ENCODE measurements at regions not wholly inside any gene's neighbourhood (a gene's known extent, or its start where the extent isn't known, plus 50 kb on each side); places are given as distances from the start of the nearest gene placed in this dataset.

- H3K27me3 Mint-ChIP-seq = no peaks in the 10 kb centered on the region
- no peak overlapping the region for H3K4me3 Mint-ChIP-seq
- no peak overlapping the region for H3K27ac Mint-ChIP-seq
- H3K9me3 Mint-ChIP-seq = peaks cover 14% of the 10 kb centered on the region
- ATAC-seq (no peak), DNase-seq (ENCODE audit: low spot score) (no peak)
- no peaks in the 10 kb centered on the region for H3K36me3 Mint-ChIP-seq
- no peaks in the 10 kb centered on the region for H3K4me1 Mint-ChIP-seq (ENCODE audit: low read depth in 2 of 2)
Measured at GRCh38 chr7:85516675-85517074, 329.8 kb upstream of the SEMA3D start.

GRCh38 chr7:85512790-85513189 lies 325.9 kb upstream of the SEMA3D start:
- H3K27me3 Mint-ChIP-seq = no peaks in the 10 kb centered on the region
- no peaks in the 10 kb centered on the region for H3K36me3 Mint-ChIP-seq
- no peak for ATAC-seq
- no peak overlapping the region for H3K4me3 Mint-ChIP-seq
- peaks cover 19% of the 10 kb centered on the region for H3K9me3 Mint-ChIP-seq
- H3K4me1 Mint-ChIP-seq (ENCODE audit: low read depth in 2 of 2) = no peaks in the 10 kb centered on the region
- H3K27ac Mint-ChIP-seq = no peak overlapping the region
- no peak for DNase-seq (ENCODE audit: low spot score)

GRCh38 chr7:85510287-85510686 lies 323.4 kb upstream of the SEMA3D start:
- no peaks in the 10 kb centered on the region for H3K36me3 Mint-ChIP-seq
- H3K9me3 Mint-ChIP-seq = peaks cover 12% of the 10 kb centered on the region
- no peak for DNase-seq (ENCODE audit: low spot score)
- H3K4me1 Mint-ChIP-seq (ENCODE audit: low read depth in 2 of 2) = no peaks in the 10 kb centered on the region
- H3K4me3 Mint-ChIP-seq = no peak overlapping the region
- no peak for ATAC-seq
- no peak overlapping the region for H3K27ac Mint-ChIP-seq
- no peaks in the 10 kb centered on the region for H3K27me3 Mint-ChIP-seq

- H3K4me3 Mint-ChIP-seq = no peak overlapping the region
- H3K27me3 Mint-ChIP-seq = no peaks in the 10 kb centered on the region
- no peak for DNase-seq (ENCODE audit: low spot score)
- ATAC-seq = no peak
- H3K27ac Mint-ChIP-seq = no peak overlapping the region
- no peaks in the 10 kb centered on the region for H3K36me3 Mint-ChIP-seq
- H3K4me1 Mint-ChIP-seq (ENCODE audit: low read depth in 2 of 2) = no peaks in the 10 kb centered on the region
- H3K9me3 Mint-ChIP-seq = peaks cover 12% of the 10 kb centered on the region
Measured at GRCh38 chr7:85509476-85509875, 322.6 kb upstream of the SEMA3D start.

- no peak for ATAC-seq
- H3K36me3 Mint-ChIP-seq = no peaks in the 10 kb centered on the region
- no peak overlapping the region for H3K4me3 Mint-ChIP-seq
- peaks cover 12% of the 10 kb centered on the region for H3K9me3 Mint-ChIP-seq
- no peak for DNase-seq (ENCODE audit: low spot score)
- H3K27me3 Mint-ChIP-seq = no peaks in the 10 kb centered on the region
- H3K4me1 Mint-ChIP-seq (ENCODE audit: low read depth in 2 of 2) = no peaks in the 10 kb centered on the region
- H3K27ac Mint-ChIP-seq = no peak overlapping the region
Measured at GRCh38 chr7:85508642-85509410, 322.0 kb upstream of the SEMA3D start.

GRCh38 chr7:85498031-85498430 lies 311.2 kb upstream of the SEMA3D start:
- no peak for DNase-seq (ENCODE audit: low spot score)
- peaks cover 10% of the 10 kb centered on the region for H3K9me3 Mint-ChIP-seq

GRCh38 chr7:85489498-85489897 lies 302.6 kb upstream of the SEMA3D start:
- H3K27ac Mint-ChIP-seq = no peak overlapping the region
- H3K4me1 Mint-ChIP-seq (ENCODE audit: low read depth in 2 of 2) = no peaks in the 10 kb centered on the region
- peaks cover 3% of the 10 kb centered on the region for H3K9me3 Mint-ChIP-seq
- H3K36me3 Mint-ChIP-seq = no peaks in the 10 kb centered on the region
- H3K27me3 Mint-ChIP-seq = no peaks in the 10 kb centered on the region
- H3K4me3 Mint-ChIP-seq = no peak overlapping the region
- ATAC-seq (no peak), DNase-seq (ENCODE audit: low spot score) (no peak)

More at GRCh38 chr7:85498031-85498430, 311.2 kb upstream of the SEMA3D start:
- Mint-ChIP-seq H3K4me1 (ENCODE audit: low read depth in 2 of 2) (no peaks in the 10 kb centered on the region), H3K27ac (no peak overlapping the region), H3K27me3 (no peaks in the 10 kb centered on the region), H3K4me3 (no peak overlapping the region), H3K36me3 (no peaks in the 10 kb centered on the region)
- ATAC-seq = no peak

GRCh38 chr7:85488406-85488805 lies 301.6 kb upstream of the SEMA3D start:
- Mint-ChIP-seq H3K4me1 (ENCODE audit: low read depth in 2 of 2) (no peaks in the 10 kb centered on the region), H3K9me3 (no peaks in the 10 kb centered on the region), H3K27ac (no peak overlapping the region), H3K27me3 (no peaks in the 10 kb centered on the region), H3K4me3 (no peak overlapping the region), H3K36me3 (no peaks in the 10 kb centered on the region)
- DNase-seq (ENCODE audit: low spot score) (no peak), ATAC-seq (no peak)

- no peak for ATAC-seq
- Mint-ChIP-seq H3K4me1 (ENCODE audit: low read depth in 2 of 2) (no peaks in the 10 kb centered on the region), H3K4me3 (no peak overlapping the region), H3K27ac (no peak overlapping the region), H3K27me3 (no peaks in the 10 kb centered on the region), H3K36me3 (no peaks in the 10 kb centered on the region), H3K9me3 (peaks cover 4% of the 10 kb centered on the region)
- no peak for DNase-seq (ENCODE audit: low spot score)
Measured at GRCh38 chr7:85483177-85483576, 296.3 kb upstream of the SEMA3D start.

- ATAC-seq = no peak
- H3K27ac Mint-ChIP-seq = no peak overlapping the region
- H3K36me3 Mint-ChIP-seq = no peaks in the 10 kb centered on the region
- no peaks in the 10 kb centered on the region for H3K4me1 Mint-ChIP-seq (ENCODE audit: low read depth in 2 of 2)
- H3K4me3 Mint-ChIP-seq = no peak overlapping the region
- peaks cover 4% of the 10 kb centered on the region for H3K9me3 Mint-ChIP-seq
- H3K27me3 Mint-ChIP-seq = no peaks in the 10 kb centered on the region
- no peak for DNase-seq (ENCODE audit: low spot score)
Measured at GRCh38 chr7:85480666-85481065, 293.8 kb upstream of the SEMA3D start.

- H3K9me3 Mint-ChIP-seq = peaks cover 4% of the 10 kb centered on the region
- no peaks in the 10 kb centered on the region for H3K27me3 Mint-ChIP-seq
- H3K4me1 Mint-ChIP-seq (ENCODE audit: low read depth in 2 of 2) = no peaks in the 10 kb centered on the region
- DNase-seq (ENCODE audit: low spot score) (no peak), ATAC-seq (no peak)
- H3K36me3 Mint-ChIP-seq = no peaks in the 10 kb centered on the region
- H3K27ac Mint-ChIP-seq = no peak overlapping the region
- no peak overlapping the region for H3K4me3 Mint-ChIP-seq
Measured at GRCh38 chr7:85479918-85480643, 293.2 kb upstream of the SEMA3D start.

GRCh38 chr7:85478530-85478929 lies 291.7 kb upstream of the SEMA3D start:
- H3K27me3 Mint-ChIP-seq = no peaks in the 10 kb centered on the region

GRCh38 chr7:85475476-85475875 lies 288.6 kb upstream of the SEMA3D start:
- no peak overlapping the region for H3K4me3 Mint-ChIP-seq
- H3K27ac Mint-ChIP-seq = no peak overlapping the region
- H3K9me3 Mint-ChIP-seq = peaks cover 4% of the 10 kb centered on the region
- ATAC-seq = no peak
- H3K27me3 Mint-ChIP-seq = no peaks in the 10 kb centered on the region
- no peaks in the 10 kb centered on the region for H3K4me1 Mint-ChIP-seq (ENCODE audit: low read depth in 2 of 2)
- no peaks in the 10 kb centered on the region for H3K36me3 Mint-ChIP-seq
- DNase-seq (ENCODE audit: low spot score) = no peak

More at GRCh38 chr7:85478530-85478929, 291.7 kb upstream of the SEMA3D start:
- no peaks in the 10 kb centered on the region for H3K36me3 Mint-ChIP-seq
- ATAC-seq (no peak), DNase-seq (ENCODE audit: low spot score) (no peak)
- no peak overlapping the region for H3K4me3 Mint-ChIP-seq
- H3K27ac Mint-ChIP-seq = no peak overlapping the region
- H3K9me3 Mint-ChIP-seq = peaks cover 4% of the 10 kb centered on the region
- no peaks in the 10 kb centered on the region for H3K4me1 Mint-ChIP-seq (ENCODE audit: low read depth in 2 of 2)

GRCh38 chr7:85475071-85475470 lies 288.2 kb upstream of the SEMA3D start:
- ATAC-seq (no peak), DNase-seq (ENCODE audit: low spot score) (no peak)
- Mint-ChIP-seq H3K27me3 (no peaks in the 10 kb centered on the region), H3K36me3 (no peaks in the 10 kb centered on the region), H3K4me1 (ENCODE audit: low read depth in 2 of 2) (no peaks in the 10 kb centered on the region), H3K27ac (no peak overlapping the region), H3K9me3 (peaks cover 4% of the 10 kb centered on the region), H3K4me3 (no peak overlapping the region)

Data from natural killer cell treated with Interleukin-12 subunit alpha and Interleukin-12 subunit beta and Interleukin-15 and Interleukin-18, amount 100 ng/mL, for 72 hours (primary cell).